Breast epithelium (tissue), 3 donors: ENCODE measurements at regions not wholly inside any gene's neighbourhood (a gene's known extent, or its start where the extent isn't known, plus 50 kb on each side); places are given as distances from the start of the nearest gene placed in this dataset.

Source experiments
- POLR2A ChIP-seq: fragments of 450-650 bp; IDR thresholded peaks from one replicate; pipeline ENCODE4 v1.6.1; 2016; ENCODE audit warnings: antibody characterized with exemption, mild to moderate bottlenecking, moderate library complexity
- POLR2AphosphoS5 ChIP-seq, 3 donors: sonication (generic); formaldehyde crosslinking; IDR thresholded peaks; one replicate each; pipeline ENCODE4 v1.6.1; 2017; ENCODE audit warnings: antibody characterized with exemption in 3 of 3
- TF ChIP-seq, protein P1 (sequence below), 3 donors: fragments of 450-650 bp; IDR thresholded peaks; one replicate each; pipeline ENCODE4 v1.5.1; 2016 to 2017; ENCODE audit warnings: antibody characterized with exemption in 3 of 3, mild to moderate bottlenecking in 3 of 3, moderate library complexity in 3 of 3

DNA sequence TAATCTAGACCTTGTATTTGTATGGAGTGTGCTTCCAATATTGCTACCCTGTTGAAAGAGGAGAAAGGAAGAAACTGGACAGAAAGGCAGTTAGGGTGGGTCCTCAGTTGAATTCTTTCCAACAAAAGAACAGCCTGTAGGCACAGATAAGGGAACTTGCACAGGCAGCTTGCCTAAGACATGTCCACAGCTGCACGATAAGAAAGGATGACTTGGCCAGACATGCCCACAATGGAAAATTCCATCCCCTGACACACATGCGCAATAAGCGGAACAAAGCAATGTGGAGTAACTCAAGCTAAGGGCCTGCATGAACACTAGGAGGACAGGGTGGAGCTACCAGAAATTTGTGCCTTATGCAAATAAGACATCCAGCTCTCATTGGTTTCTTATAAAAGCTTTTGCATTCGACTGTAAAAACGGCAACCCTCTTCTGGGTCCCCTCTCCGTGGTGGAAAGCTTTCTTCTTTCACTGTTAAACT is 1084.7 kb upstream of the NXPH2 start:
- TF ChIP-seq, protein P1, sequence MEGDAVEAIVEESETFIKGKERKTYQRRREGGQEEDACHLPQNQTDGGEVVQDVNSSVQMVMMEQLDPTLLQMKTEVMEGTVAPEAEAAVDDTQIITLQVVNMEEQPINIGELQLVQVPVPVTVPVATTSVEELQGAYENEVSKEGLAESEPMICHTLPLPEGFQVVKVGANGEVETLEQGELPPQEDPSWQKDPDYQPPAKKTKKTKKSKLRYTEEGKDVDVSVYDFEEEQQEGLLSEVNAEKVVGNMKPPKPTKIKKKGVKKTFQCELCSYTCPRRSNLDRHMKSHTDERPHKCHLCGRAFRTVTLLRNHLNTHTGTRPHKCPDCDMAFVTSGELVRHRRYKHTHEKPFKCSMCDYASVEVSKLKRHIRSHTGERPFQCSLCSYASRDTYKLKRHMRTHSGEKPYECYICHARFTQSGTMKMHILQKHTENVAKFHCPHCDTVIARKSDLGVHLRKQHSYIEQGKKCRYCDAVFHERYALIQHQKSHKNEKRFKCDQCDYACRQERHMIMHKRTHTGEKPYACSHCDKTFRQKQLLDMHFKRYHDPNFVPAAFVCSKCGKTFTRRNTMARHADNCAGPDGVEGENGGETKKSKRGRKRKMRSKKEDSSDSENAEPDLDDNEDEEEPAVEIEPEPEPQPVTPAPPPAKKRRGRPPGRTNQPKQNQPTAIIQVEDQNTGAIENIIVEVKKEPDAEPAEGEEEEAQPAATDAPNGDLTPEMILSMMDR (IDR thresholded peaks at IDR 0.05): no peak
- TF ChIP-seq POLR2A (no peak), POLR2AphosphoS5 (IDR thresholded peaks at IDR 0.05) (no peak)
